IPS-15b (cell line): ENCODE measurements at regions not wholly inside any gene's neighbourhood (a gene's known extent, or its start where the extent isn't known, plus 50 kb on each side); places are given as distances from the start of the nearest gene placed in this dataset.

Experiments
- H3K27me3 ChIP-seq: one replicate; pipeline ENCODE4 v1.6.1; 2013; ENCODE audit warnings: low read length; ENCODE audit not compliant: control insufficient read depth, insufficient read depth
- H3K36me3 ChIP-seq: one replicate; pipeline ENCODE4 v1.6.1; 2013; ENCODE audit warnings: low read length; ENCODE audit not compliant: control insufficient read depth, insufficient read depth
- H3K4me1 ChIP-seq: one replicate; pipeline ENCODE4 v1.6.1; 2013; ENCODE audit warnings: mild to moderate bottlenecking, low read length; ENCODE audit not compliant: control insufficient read depth, insufficient read depth
- H3K4me3 ChIP-seq: one replicate; pipeline ENCODE4 v1.5.1; 2013; ENCODE audit warnings: low read depth, low read length
- H3K9ac ChIP-seq: one replicate; pipeline ENCODE4 v1.6.1; 2013; ENCODE audit warnings: low read depth, mild to moderate bottlenecking, low read length
- H3K9me3 ChIP-seq: one replicate; pipeline ENCODE4 v1.6.1; 2013; ENCODE audit warnings: mild to moderate bottlenecking, low read length; ENCODE audit not compliant: control insufficient read depth, insufficient read depth

DNA sequence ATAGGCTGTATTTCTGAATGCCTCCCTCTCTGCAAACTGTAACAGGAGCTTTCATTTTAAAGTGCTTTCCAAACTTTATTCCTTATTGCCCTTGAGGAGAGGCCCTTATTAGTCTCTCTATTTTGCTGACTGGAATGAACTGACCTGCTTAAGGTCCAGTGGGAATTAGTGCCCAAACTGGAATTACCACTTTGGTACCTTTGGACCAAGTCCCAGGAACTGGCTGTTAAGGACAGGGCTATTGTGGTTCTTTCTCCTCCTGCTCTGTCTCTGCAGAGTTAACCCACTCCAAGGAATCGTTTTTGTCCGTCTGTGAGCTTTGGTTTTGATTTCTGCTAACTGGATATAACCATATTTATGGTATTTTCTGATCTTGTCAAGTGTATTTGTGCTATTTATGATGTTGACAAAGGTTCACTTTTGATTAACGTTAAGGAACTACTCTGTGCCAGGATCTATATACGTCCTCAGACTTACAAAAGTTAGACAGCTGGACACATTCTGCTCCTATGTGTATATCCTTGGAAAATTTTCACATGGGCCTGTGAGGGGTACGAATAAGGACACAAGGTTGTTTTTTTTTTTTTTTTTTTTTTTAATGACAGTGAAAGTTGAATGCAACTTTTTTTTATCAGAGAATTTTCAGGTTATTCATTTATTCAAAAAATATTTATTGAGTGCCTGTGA is 189.1 kb upstream of the ANKRD55 start:
- H3K4me1 ChIP-seq, result no peaks in the 10 kb centered on the region
- H3K36me3 ChIP-seq, result no peaks in the 10 kb centered on the region

DNA sequence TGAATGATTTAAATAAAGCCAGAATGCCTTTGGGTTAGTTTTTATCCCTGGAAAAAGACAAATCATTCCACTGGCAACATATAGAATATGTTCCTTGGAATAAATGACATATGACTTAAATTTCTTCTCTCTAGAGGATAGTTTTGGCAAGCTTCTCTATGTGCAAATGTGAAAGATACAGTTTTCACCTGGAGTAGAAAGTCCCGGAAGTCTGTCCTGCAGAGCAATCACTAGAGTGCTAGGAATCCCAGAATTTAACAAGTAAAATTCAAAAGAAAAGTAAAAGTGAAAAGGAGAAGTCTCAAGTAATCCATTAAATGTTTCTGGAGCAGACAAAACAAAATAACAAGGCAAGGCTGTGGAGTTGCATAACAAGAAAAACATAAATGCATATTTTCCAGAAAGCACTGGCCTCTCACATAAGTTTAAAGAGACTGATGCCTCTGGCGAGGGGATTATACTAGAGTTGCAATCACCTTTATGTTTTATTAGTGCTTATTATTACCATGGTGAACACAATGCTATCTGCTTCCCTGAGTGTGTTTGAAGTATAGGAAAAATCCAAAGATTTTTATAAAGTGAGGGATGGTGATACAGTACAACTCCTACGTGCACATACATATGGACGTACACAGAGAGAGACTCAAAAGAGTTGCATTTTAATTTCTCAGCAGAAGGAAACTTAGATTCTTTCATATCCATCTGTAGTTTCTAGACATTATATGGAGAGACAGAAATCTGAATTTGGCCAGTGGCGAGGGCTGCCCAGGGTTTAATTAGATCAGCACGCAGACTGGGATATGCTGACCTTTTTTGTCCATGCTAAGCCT is 188.3 kb upstream of the ANKRD55 start:
- H3K9me3 ChIP-seq, result no peaks in the 10 kb centered on the region
- H3K9ac ChIP-seq, result no peak overlapping the region
- H3K36me3 ChIP-seq, result no peaks in the 10 kb centered on the region
- no peaks in the 10 kb centered on the region for H3K27me3 ChIP-seq
- no peak overlapping the region for H3K4me3 ChIP-seq
- H3K4me1 ChIP-seq, result no peaks in the 10 kb centered on the region

More for the DNA sequence above, 189.1 kb upstream of the ANKRD55 start:
- no peaks in the 10 kb centered on the region for H3K9me3 ChIP-seq
- H3K27me3 ChIP-seq, result no peaks in the 10 kb centered on the region
- H3K4me3 ChIP-seq, result no peak overlapping the region
- no peak overlapping the region for H3K9ac ChIP-seq

DNA sequence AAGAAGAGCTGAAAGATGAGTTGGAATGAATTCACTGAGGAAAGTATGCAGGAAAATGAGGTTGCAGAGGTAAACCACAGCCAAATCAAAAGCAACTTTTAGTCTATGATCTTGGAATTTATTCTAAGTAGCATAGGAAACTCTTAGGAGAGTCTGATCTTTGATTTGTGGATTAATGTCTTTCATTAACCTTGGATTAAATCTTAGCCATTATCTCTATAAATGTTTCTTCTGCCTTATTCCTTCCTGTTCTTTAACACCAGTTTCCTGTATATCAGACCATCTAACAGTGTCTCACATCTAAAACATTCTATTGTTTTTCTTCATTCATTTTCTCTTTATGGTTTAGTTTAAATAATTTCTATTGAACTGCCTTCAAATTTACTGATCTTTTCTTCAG is 187.2 kb upstream of the ANKRD55 start:
- H3K4me3 ChIP-seq, result no peak overlapping the region
- no peak overlapping the region for H3K9ac ChIP-seq
- no peaks in the 10 kb centered on the region for H3K4me1 ChIP-seq
- H3K36me3 ChIP-seq, result no peaks in the 10 kb centered on the region
- H3K27me3 ChIP-seq, result no peaks in the 10 kb centered on the region
- no peaks in the 10 kb centered on the region for H3K9me3 ChIP-seq

DNA sequence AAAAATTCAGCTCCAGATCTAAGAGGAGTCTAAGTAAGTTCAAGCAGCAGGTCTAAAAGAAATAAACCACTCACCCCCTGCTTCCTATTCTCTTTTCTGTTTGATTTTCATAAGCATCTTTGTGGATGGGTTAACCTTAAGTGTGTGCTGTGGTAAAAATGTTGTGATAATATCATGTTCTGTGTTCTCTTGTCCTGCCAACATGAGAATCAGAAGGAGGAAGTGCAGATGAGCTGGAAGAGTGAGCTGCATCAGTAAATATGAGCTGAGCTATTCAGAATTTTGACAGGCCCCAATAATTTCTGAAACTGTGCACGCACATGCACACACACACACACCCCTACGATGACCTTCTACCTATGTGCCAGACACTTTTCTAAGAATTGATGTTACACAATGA is 186.5 kb upstream of the ANKRD55 start:
- H3K4me1 ChIP-seq, result no peaks in the 10 kb centered on the region
- H3K36me3 ChIP-seq, result no peaks in the 10 kb centered on the region
- no peaks in the 10 kb centered on the region for H3K9me3 ChIP-seq
- no peak overlapping the region for H3K4me3 ChIP-seq
- H3K27me3 ChIP-seq, result no peaks in the 10 kb centered on the region
- H3K9ac ChIP-seq, result no peak overlapping the region

DNA sequence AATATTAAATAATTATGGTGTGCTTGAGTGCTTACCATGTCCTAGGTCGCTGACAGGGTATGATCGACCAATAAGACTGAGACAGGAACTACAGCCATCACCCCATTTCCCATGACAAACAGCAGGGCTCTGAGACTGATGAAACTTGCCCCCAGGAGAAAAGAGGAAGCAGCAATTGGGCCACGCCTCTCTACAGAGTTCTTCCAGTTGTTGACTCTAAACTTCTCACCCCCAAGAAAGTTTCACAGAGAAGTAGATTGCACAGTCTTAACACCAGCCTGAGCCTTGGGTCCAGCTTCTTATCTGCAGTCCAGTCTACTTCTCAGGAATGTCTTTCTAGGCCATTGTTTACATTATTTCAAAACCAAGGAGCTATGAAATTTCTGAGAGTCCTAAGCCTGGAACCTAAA is 182.2 kb upstream of the ANKRD55 start:
- Histone ChIP-seq H3K9ac (no peak overlapping the region), H3K4me1 (no peaks in the 10 kb centered on the region), H3K4me3 (no peak overlapping the region)

DNA sequence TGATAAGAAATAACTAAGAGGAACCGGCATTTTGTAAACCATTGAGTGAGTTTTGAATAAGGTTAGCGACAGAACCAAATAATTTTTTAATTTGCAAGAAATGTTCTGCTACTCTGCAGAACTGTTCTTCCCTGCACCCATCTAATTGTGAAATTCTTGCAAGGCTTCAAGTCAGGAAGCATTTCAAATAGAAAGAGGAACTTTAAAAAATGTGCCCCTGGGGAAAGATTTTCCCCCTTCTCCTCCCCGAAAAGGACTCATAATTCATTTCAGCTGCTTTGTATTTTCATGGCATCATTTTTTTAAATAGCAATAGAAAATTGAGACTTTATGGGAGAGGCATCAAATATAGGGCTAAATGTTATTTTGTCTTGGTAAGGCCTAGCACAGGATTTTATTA is 180.9 kb upstream of the ANKRD55 start:
- no peak overlapping the region for H3K9ac ChIP-seq
- H3K4me3 ChIP-seq, result no peak overlapping the region
- H3K4me1 ChIP-seq, result no peaks in the 10 kb centered on the region
- no peaks in the 10 kb centered on the region for H3K27me3 ChIP-seq
- no peaks in the 10 kb centered on the region for H3K9me3 ChIP-seq
- H3K36me3 ChIP-seq, result no peaks in the 10 kb centered on the region

More for the DNA sequence above, 182.2 kb upstream of the ANKRD55 start:
- H3K9me3 ChIP-seq, result no peaks in the 10 kb centered on the region
- H3K36me3 ChIP-seq, result no peaks in the 10 kb centered on the region
- no peaks in the 10 kb centered on the region for H3K27me3 ChIP-seq

DNA sequence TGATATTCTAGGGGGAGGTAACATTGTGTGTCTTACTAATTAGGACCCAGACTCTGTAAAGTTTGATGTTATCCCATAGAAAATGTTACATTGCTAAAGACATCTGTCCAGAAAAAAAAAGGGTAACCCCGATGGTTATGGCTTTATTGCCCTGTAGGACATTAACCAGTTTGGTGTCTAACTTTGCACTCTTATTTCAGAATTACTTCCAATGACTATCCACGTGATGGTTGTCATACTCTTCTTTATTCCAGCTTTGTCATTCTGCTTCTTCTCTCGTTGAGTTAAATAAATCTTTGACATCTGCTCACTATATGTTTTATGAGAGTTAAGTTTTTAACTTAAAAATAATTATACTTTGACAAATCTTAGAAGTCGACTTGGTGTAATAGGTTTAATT is 180.4 kb upstream of the ANKRD55 start:
- H3K4me1 ChIP-seq, result no peaks in the 10 kb centered on the region
- no peaks in the 10 kb centered on the region for H3K27me3 ChIP-seq
- H3K36me3 ChIP-seq, result no peaks in the 10 kb centered on the region
- H3K4me3 ChIP-seq, result no peak overlapping the region
- H3K9ac ChIP-seq, result no peak overlapping the region
- no peaks in the 10 kb centered on the region for H3K9me3 ChIP-seq

DNA sequence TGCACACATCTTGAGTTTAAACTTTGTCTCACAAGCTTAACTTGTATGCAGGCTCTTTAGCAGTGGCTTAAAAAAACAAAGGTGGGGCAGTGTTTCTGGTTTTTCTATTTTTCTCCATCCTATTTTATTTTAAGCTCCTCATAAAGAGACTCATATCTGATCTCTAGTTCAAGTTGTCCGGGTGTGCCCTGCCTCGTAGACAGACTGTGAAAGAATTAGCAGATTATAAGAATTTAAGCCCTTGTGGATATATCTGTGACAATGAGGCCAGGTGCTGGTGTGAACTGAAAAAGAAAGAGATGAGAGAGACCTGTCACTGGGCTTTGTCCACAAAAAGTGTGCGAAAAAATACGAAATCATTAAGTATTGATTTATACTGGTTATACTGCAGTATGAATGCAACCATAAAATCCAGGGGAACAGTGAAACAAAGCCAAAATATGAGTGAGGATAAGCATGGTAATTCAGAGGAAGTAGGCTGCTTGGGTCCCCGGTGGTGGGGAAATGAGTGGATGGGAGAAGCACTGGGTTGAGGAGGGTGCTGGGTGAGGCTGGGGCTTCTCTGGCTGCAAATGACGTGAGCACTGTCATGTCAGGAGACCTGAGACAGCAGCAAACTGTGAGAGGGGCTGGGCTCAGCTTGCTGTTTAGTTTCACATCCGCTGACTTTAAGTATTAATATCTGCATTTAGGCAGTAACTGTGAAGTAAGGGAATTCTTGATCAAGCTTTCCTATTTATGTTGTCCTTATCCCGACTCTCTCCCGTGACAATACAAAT is 179.7 kb upstream of the ANKRD55 start:
- Histone ChIP-seq H3K4me3 (no peak overlapping the region), H3K4me1 (no peaks in the 10 kb centered on the region), H3K9ac (no peak overlapping the region), H3K9me3 (no peaks in the 10 kb centered on the region), H3K27me3 (no peaks in the 10 kb centered on the region), H3K36me3 (no peaks in the 10 kb centered on the region)

DNA sequence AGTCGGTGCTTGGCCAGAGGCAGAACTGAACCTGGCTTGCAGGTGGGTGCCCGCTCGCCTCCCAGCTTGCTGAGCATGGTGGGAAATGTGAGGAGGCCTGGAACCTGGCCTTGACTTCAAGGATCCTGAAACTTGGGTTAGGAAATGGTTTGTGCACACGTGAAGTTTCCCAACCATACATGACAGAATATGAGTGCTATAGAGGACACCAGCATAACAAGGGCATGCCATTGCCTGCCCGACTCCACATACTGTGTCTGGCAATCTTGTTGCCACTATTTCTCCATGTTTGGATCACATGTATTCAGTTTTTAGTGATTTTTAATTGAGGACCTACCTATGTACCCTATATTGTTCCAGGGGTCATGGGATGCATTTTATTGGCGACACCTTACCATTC is 177.6 kb upstream of the ANKRD55 start:
- Histone ChIP-seq H3K9ac (no peak overlapping the region), H3K9me3 (no peaks in the 10 kb centered on the region), H3K4me3 (no peak overlapping the region), H3K36me3 (no peaks in the 10 kb centered on the region), H3K27me3 (no peaks in the 10 kb centered on the region), H3K4me1 (no peaks in the 10 kb centered on the region)

DNA sequence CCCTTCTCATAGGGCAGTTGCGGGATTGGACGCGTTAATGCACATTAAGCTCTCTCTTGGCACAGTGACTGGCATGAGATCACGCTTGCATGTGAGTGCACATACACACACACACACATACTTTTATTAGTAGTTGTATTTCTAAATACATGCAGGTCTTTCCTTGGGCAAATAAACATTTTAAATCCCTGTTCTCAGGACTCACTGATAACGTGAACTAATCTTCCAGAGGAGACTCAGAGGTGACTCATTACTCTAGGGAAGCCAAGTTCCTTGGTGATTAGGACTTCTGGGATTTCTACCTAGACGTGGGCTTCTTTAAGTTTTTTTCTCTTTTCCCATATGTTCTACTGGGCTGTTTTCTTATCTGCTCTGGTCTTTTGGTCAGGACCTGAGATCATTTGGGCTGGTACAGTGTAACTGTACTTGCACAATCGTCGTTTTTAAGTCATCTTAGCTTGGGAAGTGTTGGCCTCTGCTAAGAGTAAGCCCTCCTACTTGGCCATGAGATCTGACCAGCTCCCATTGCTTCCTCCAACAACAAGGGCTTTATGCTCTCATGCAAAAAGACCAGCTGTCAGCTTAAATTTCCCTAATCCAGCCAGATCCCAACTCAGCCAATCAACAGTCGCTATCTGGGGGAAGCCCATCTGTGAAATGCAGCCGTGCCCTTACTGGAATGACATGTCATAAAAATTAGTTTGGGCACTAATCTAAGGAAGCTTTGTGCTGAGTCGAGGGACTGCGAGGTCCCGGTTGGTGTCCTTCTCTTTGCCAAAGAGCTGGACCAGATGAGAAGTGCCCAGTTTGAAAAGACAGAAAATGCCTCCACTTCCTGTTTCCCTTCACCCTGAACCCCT is 176.4 kb upstream of the ANKRD55 start:
- Histone ChIP-seq H3K27me3 (no peaks in the 10 kb centered on the region), H3K4me1 (no peaks in the 10 kb centered on the region), H3K9ac (no peak overlapping the region)

DNA sequence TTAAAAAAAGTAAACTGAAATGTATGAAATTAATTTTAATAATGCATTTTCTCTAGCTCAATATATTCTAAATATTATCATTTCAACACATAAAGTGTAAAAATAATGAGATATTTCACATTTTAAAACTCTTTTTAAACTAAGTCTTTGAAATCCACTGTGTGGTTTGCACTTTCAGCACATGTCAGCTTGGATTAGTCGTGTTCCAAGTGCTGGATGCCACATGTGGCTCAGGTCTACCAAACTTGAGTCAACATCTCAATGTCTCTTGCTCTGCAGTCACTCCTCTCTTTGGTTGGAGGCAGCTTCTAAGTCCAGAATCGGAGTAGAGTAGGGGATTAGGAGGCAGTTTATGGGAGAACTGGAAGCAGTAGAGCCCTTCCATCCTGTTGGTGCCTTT is 173.7 kb upstream of the ANKRD55 start:
- Histone ChIP-seq H3K27me3 (no peaks in the 10 kb centered on the region), H3K9ac (no peak overlapping the region), H3K9me3 (no peaks in the 10 kb centered on the region), H3K4me3 (no peak overlapping the region), H3K36me3 (no peaks in the 10 kb centered on the region), H3K4me1 (peaks cover 4% of the 10 kb centered on the region)

More for the DNA sequence above, 176.4 kb upstream of the ANKRD55 start:
- no peaks in the 10 kb centered on the region for H3K36me3 ChIP-seq
- H3K4me3 ChIP-seq, result no peak overlapping the region
- no peaks in the 10 kb centered on the region for H3K9me3 ChIP-seq
